ENCODE measurements at regions not wholly inside any gene's neighbourhood (a gene's known extent, or its start where the extent isn't known, plus 50 kb on each side); places are given as distances from the start of the nearest gene placed in this dataset.

GRCh38 chr18:64717026-64717425 lies 568.1 kb upstream of the LINC00305 start:
- TF ChIP-seq EZH2 (IDR thresholded peaks at IDR 0.05; ENCODE audit: insufficient read depth, poor library complexity, severe bottlenecking) (no peak), EZH2phosphoT487 (IDR thresholded peaks at IDR 0.05; ENCODE audit: insufficient read depth, low read depth) (no peak)

All from GM23248 (cell line).